ENCODE measurements at regions not wholly inside any gene's neighbourhood (a gene's known extent, or its start where the extent isn't known, plus 50 kb on each side); places are given as distances from the start of the nearest gene placed in this dataset.

- no peak for TF ChIP-seq CTCF (IDR thresholded peaks at IDR 0.05; ENCODE audit: poor library complexity)
- no peak for TF ChIP-seq EZH2phosphoT487 (IDR thresholded peaks at IDR 0.05; ENCODE audit: low read depth, severe bottlenecking, unreplicated experiment)
- TF ChIP-seq EZH2 (IDR thresholded peaks at IDR 0.05; ENCODE audit: borderline replicate concordance) = no peak
These were observed 92.2 kb upstream of the CCNG1 start for GRCh38 chr5:163345216-163345615.
